A549 (cell line): ENCODE measurements at regions not wholly inside any gene's neighbourhood (a gene's known extent, or its start where the extent isn't known, plus 50 kb on each side); places are given as distances from the start of the nearest gene placed in this dataset.
"Not testable (repeated sequence)": the region's sequence is repeated elsewhere in the genome, so short reads cannot be mapped to it uniquely, and the experiment has no call there.

Source experiments
- ATAC-seq, 2 experiments: fragments of 200-7000 bp in 1 of 2; fragments of >200 bp in 1 of 2; cut with Nextera tagmentation in 1 of 2; cut with Tn5 transposase in 1 of 2; 3 replicates each; pipeline versions ENCODE4 v1.8.0 to v1.9.1; 2018 to 2020; ENCODE audit warnings: mild to moderate bottlenecking in 1 of 2, moderate library complexity in 1 of 2
- CTCF ChIA-PET: fragments of 300-600 bp; sonication (Branson Sonifier 250); formaldehyde crosslinking; extraction: SDS; loops from one replicate; lab custom pipeline; 2021; ENCODE audit warnings: antibody characterized with exemption, inconsistent platforms; lab: Yijun Ruan, JAX
- POLR2A ChIA-PET: fragments of 350-600 bp; formaldehyde crosslinking; extraction: SDS; loops from one replicate; lab custom pipeline; 2021; ENCODE audit warnings: antibody characterized with exemption, inconsistent platforms; lab: Yijun Ruan, JAX
- DNase-seq, 2 experiments: peaks; one replicate each; pipeline versions ENCODE4 v3.0.0 to v3.0.0-alpha.2; 2011 to 2016; ENCODE audit warnings: low read depth in 1 of 2, low spot score in 1 of 2
- FAIRE-seq: peaks from 2 replicates; lab custom pipeline; 2011; peaks lifted over from hg19 to GRCh38; lab: Jason Lieb, UNC
- H3K27ac ChIP-seq, 2 experiments: fragments of >200 bp; sonication (Bioruptor Twin); formaldehyde crosslinking; 3 replicates each; pipeline ENCODE4 v1.5.1; 2016 to 2017
- H3K4me1 ChIP-seq: fragments of >200 bp; sonication (Bioruptor Twin); formaldehyde crosslinking; 3 replicates; pipeline ENCODE4 v1.6.1; 2016
- H3K4me2 ChIP-seq: fragments of >200 bp; sonication (Bioruptor Twin); formaldehyde crosslinking; 3 replicates; pipeline ENCODE4 v1.6.1; 2016
- H3K4me3 ChIP-seq: fragments of >200 bp; sonication (Bioruptor Twin); formaldehyde crosslinking; 3 replicates; pipeline ENCODE4 v1.5.1; 2016
- H3K9me3 ChIP-seq: fragments of >200 bp; sonication (Bioruptor Twin); formaldehyde crosslinking; 3 replicates; pipeline ENCODE4 v1.6.1; 2016
- CBX2 ChIP-seq: fragments of 200-600 bp; sonication (generic); IDR thresholded peaks from 2 replicates; pipeline ENCODE4 v1.6.1; 2016; ENCODE audit warnings: low read depth, mild to moderate bottlenecking, borderline replicate concordance
- CHD2 ChIP-seq: fragments of 150-350 bp; IDR thresholded peaks from 2 replicates; pipeline ENCODE4 v1.6.1; 2014; ENCODE audit warnings: low read length; ENCODE audit not compliant: partially characterized antibody
- EHF ChIP-seq: fragments of 250-450 bp; sonication (Bioruptor Pico); IDR thresholded peaks from 2 replicates; pipeline ENCODE4 v1.5.0; 2020; ENCODE audit warnings: mild to moderate bottlenecking
- EHMT2 ChIP-seq: fragments of 200-600 bp; sonication (generic); IDR thresholded peaks from 2 replicates; pipeline ENCODE4 v1.6.1; 2016; ENCODE audit warnings: antibody characterized with exemption, low read depth, mild to moderate bottlenecking, moderate library complexity
- EP300 ChIP-seq, 2 experiments: fragments of >200 bp; sonication (Bioruptor Twin); formaldehyde crosslinking; IDR thresholded peaks; 2 replicates in 1 of 2; 3 replicates in 1 of 2; pipeline ENCODE4 v1.6.1; 2016 to 2017
- HMGXB4 ChIP-seq: fragments of 250-450 bp; sonication (Bioruptor Pico); IDR thresholded peaks from 2 replicates; pipeline ENCODE4 v1.5.0; 2021; ENCODE audit warnings: mild to moderate bottlenecking, moderate library complexity, borderline replicate concordance
- HOXB5 ChIP-seq: fragments of 250-450 bp; sonication (Bioruptor Pico); IDR thresholded peaks from 2 replicates; pipeline ENCODE4 v1.5.0; 2020; ENCODE audit warnings: mild to moderate bottlenecking, moderate library complexity
- KDM5A ChIP-seq: fragments of 200-600 bp; sonication (generic); IDR thresholded peaks from 2 replicates; pipeline ENCODE4 v1.6.1; 2016; ENCODE audit warnings: antibody characterized with exemption, mild to moderate bottlenecking
- MAZ ChIP-seq: fragments of 150-350 bp; IDR thresholded peaks from 2 replicates; pipeline ENCODE4 v1.6.1; 2014; ENCODE audit warnings: antibody characterized with exemption, low read depth, low read length, borderline replicate concordance
- MYC ChIP-seq: IDR thresholded peaks from 2 replicates; pipeline ENCODE4 v1.6.1; 2012; ENCODE audit warnings: mild to moderate bottlenecking, inconsistent platforms, low read length, improper control_type of control experiment, borderline replicate concordance
- PBX3 ChIP-seq: IDR thresholded peaks from 2 replicates; pipeline ENCODE4 v1.6.1; 2012
- RAD21 ChIP-seq, 2 experiments: fragments of >200 bp in 1 of 2; sonication (Bioruptor Twin) in 1 of 2; formaldehyde crosslinking in 1 of 2; IDR thresholded peaks in 1 of 2; conservative IDR thresholded peaks in 1 of 2; 2 replicates in 1 of 2; 3 replicates in 1 of 2; pipeline ENCODE4 v1.6.1; 2012 to 2018; ENCODE audit warnings: inconsistent platforms in 1 of 2
- RARB ChIP-seq: fragments of 250-450 bp; sonication (Bioruptor Pico); IDR thresholded peaks from 2 replicates; pipeline ENCODE4 v1.8.0; 2021; ENCODE audit warnings: mild to moderate bottlenecking, moderate library complexity
- RCOR1 ChIP-seq: fragments of 150-350 bp; IDR thresholded peaks from 2 replicates; pipeline ENCODE4 v1.6.1; 2014; ENCODE audit warnings: antibody characterized with exemption, low read length, low read depth
- RNF2 ChIP-seq: fragments of 200-600 bp; sonication (generic); IDR thresholded peaks from 2 replicates; pipeline ENCODE4 v1.6.1; 2016; ENCODE audit warnings: low read depth, mild to moderate bottlenecking, antibody characterized with exemption, moderate library complexity, borderline replicate concordance
- SREBF2 ChIP-seq: fragments of 450-650 bp; IDR thresholded peaks from 2 replicates; pipeline ENCODE4 v1.6.1; 2014; ENCODE audit warnings: mild to moderate bottlenecking, moderate library complexity
- TFCP2L1 ChIP-seq: fragments of 250-450 bp; sonication (Bioruptor Pico); IDR thresholded peaks from 2 replicates; pipeline ENCODE4 v1.5.0; 2021; ENCODE audit warnings: mild to moderate bottlenecking
- TP53 ChIP-seq: fragments of 250-450 bp; sonication (Bioruptor Pico); IDR thresholded peaks from 2 replicates; pipeline ENCODE4 v1.5.0; 2021; ENCODE audit warnings: mild to moderate bottlenecking, moderate library complexity
- ZC3H11A ChIP-seq: fragments of 450-650 bp; IDR thresholded peaks from 2 replicates; pipeline ENCODE4 v1.6.1; 2014; ENCODE audit warnings: antibody characterized with exemption, mild to moderate bottlenecking
- ZNF302 ChIP-seq: fragments of 250-450 bp; sonication (Bioruptor Pico); IDR thresholded peaks from 2 replicates; pipeline ENCODE4 v1.9.0; 2021; ENCODE audit warnings: inconsistent platforms, mild to moderate bottlenecking, moderate library complexity
- WGBS: methylation state at CpG from one replicate; pipeline ENCODE4 v1.1.6; 2017; ENCODE audit errors: missing lambda C conversion rate; 5-methylcytosine and 5-hydroxymethylcytosine counted together
- TF ChIP-seq, protein P1 (sequence below): fragments of 150-350 bp; IDR thresholded peaks from 2 replicates; pipeline ENCODE4 v1.6.1; 2014; ENCODE audit warnings: low read depth, mild to moderate bottlenecking, low read length

DNA sequence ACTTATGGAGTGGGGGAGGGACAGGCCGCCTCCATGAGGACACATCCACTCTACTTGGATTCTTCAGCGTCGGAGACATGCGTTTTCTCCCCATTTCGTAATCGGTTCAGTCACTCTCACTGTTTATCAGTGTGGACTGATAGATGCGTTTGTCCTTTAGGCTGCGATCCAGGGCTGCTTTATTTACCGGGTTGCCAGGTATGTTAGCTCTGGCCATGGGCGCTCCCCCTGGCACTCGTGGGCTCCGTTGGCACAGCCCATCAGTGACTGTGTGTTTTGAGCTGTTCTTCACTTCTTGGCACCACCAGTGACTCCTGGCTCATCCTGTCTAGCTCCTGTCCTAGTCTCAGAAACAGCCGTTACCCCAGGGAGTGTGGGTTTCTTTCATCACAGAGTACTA, 1203.3 kb downstream of the BRD1 start:
- Histone ChIP-seq H3K4me1 (no peaks in the 10 kb centered on the region), H3K4me2 (no peak overlapping the region), H3K9me3 (no peaks in the 10 kb centered on the region), H3K4me3 (no peak overlapping the region), H3K27ac (no peak overlapping the region)
- 73% methylated on average over 10 of the region's 13 CpGs for WGBS
- TF ChIP-seq EHMT2 (no peak), PBX3 (no peak)
- DNase-seq (no peak), ATAC-seq (no peak), FAIRE-seq (no peak)
- CTCF ChIA-PET = interaction anchor here (0.6 kb wide), 1 partner anchor 222 kb away, joined by 3 read pairs; no protein-coding TSS in a partner anchor
- POLR2A ChIA-PET = no interaction called here

DNA sequence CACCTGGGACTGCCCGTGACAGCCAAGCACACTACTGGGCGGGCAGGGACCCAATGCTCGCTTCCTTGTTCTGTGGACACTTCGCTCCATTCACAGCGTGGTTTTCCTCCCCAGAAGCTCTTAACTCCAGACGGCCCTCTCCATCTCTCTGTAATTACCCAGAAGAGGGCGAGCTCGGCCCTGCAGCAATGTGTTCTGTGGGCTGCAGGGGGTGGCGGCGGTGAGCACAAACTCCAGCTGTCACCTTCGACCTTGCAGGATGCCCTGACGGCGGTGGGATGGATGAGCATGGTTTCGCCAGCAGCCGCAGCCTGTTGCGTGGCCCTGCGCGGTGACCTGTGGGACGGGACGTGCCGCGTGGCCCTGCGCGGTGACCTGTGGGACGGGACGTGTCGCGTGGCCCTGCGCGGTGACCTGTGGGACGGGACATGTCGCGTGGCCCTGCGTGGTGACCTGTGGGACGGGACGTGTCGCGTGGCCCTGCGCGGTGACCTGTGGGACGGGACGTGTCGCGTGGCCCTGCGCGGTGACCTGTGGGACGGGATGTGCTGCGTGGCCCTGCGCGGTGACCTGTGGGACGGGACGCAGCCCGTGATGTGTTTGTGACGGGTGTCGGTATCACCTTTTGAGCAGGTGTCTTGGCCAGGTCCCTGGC, 1204.7 kb downstream of the BRD1 start:
- FAIRE-seq = no peak
- DNase-seq = no peak
- WGBS = 62% methylated on average over 12 of the region's 55 CpGs

GRCh38 chr22:48621085-48621484, 1206.6 kb downstream of the BRD1 start:
- DNase-seq = no peak
- TF ChIP-seq RARB (CRISPR knock-in tag) = no peak
- TF ChIP-seq MYC = no peak
- no peak for TF ChIP-seq KDM5A
- TF ChIP-seq CHD2 = no peak
- no peak for TF ChIP-seq CBX2
- no peak for TF ChIP-seq TP53 (CRISPR knock-in tag)
- TF ChIP-seq ZNF302 (CRISPR knock-in tag) = no peak
- TF ChIP-seq EHF (CRISPR knock-in tag) = no peak
- TF ChIP-seq RCOR1 = no peak
- TF ChIP-seq EP300 (IDR thresholded peaks at IDR 0.05) = no peak
- TF ChIP-seq SREBF2 = no peak
- no peak for TF ChIP-seq TFCP2L1 (CRISPR knock-in tag)
- TF ChIP-seq ZC3H11A = no peak
- Histone ChIP-seq H3K9me3 (no peaks in the 10 kb centered on the region), H3K4me1 (no peaks in the 10 kb centered on the region), H3K27ac (no peak overlapping the region), H3K4me2 (no peak overlapping the region), H3K4me3 (no peak overlapping the region)
- CTCF ChIA-PET = no interaction called here
- POLR2A ChIA-PET = no interaction called here
- no peak for FAIRE-seq
- no peak for ATAC-seq

More for the DNA sequence above, 1204.7 kb downstream of the BRD1 start:
- POLR2A ChIA-PET = no interaction called here
- no peak overlapping the region for H3K27ac ChIP-seq
- H3K4me3 ChIP-seq = no peak overlapping the region
- no peaks in the 10 kb centered on the region for H3K9me3 ChIP-seq
- H3K4me1 ChIP-seq = no peaks in the 10 kb centered on the region
- CTCF ChIA-PET = no interaction called here
- TF ChIP-seq RAD21 (conservative IDR thresholded peaks at IDR 0.05 in 1 of 2, IDR thresholded peaks at IDR 0.05 in 1 of 2) = no peak
- no peak for TF ChIP-seq CBX2
- TF ChIP-seq RNF2 = no peak
- TF ChIP-seq MAZ = no peak
- no peak for TF ChIP-seq HOXB5
- TF ChIP-seq HMGXB4 (CRISPR knock-in tag) = no peak
- TF ChIP-seq EHMT2 = no peak
- TF ChIP-seq, protein P1, sequence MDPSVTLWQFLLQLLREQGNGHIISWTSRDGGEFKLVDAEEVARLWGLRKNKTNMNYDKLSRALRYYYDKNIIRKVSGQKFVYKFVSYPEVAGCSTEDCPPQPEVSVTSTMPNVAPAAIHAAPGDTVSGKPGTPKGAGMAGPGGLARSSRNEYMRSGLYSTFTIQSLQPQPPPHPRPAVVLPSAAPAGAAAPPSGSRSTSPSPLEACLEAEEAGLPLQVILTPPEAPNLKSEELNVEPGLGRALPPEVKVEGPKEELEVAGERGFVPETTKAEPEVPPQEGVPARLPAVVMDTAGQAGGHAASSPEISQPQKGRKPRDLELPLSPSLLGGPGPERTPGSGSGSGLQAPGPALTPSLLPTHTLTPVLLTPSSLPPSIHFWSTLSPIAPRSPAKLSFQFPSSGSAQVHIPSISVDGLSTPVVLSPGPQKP = no peak
- ATAC-seq = no peak
- no peak overlapping the region for H3K4me2 ChIP-seq

GRCh38 chr22:48620460-48620859, 1207.2 kb downstream of the BRD1 start:
- POLR2A ChIA-PET, H3K4me3 ChIP-seq, H3K27ac ChIP-seq, DNase-seq, H3K4me2 ChIP-seq, H3K4me1 ChIP-seq, ATAC-seq, H3K9me3 ChIP-seq, FAIRE-seq, CTCF ChIA-PET: not testable (repeated sequence)
- WGBS = 52% methylated on average over 2 of the region's 2 CpGs
